ENCODE measurements at regions not wholly inside any gene's neighbourhood (a gene's known extent, or its start where the extent isn't known, plus 50 kb on each side); places are given as distances from the start of the nearest gene placed in this dataset.

GRCh38 chr2:126106006-126106405 lies 550.0 kb upstream of the GYPC start:
- H3K4me2 ChIP-seq = no peak overlapping the region
- no peaks in the 10 kb centered on the region for H3K4me1 ChIP-seq (replicated peaks; ENCODE audit: insufficient read depth)
- TF ChIP-seq CTCF (conservative IDR thresholded peaks at IDR 0.05) (no peak), EZH2 (IDR thresholded peaks at IDR 0.05; ENCODE audit: low read depth) (no peak)
- no peaks in the 10 kb centered on the region; the same call in 1 of the 2 replicates for H4K20me1 ChIP-seq (ENCODE audit: insufficient read depth)
- intact Hi-C loops (cut with micrococcal nuclease; ENCODE audit: unreplicated experiment) = no loop called here
- no peak overlapping the region for H2AFZ ChIP-seq
- H3K4me3 ChIP-seq = no peak overlapping the region
- H3K27ac ChIP-seq = no peak overlapping the region
- no TSS peak for BruUV-seq (replicated peaks)
- no peaks in the 10 kb centered on the region for H3K36me3 ChIP-seq (ENCODE audit: low read depth)
- H3K9me3 ChIP-seq (ENCODE audit: insufficient read depth, low read depth) = no peaks in the 10 kb centered on the region
- ChIA-PET CTCF (no interaction called here), POLR2A (ENCODE audit: unreplicated experiment) (no interaction called here)
- no peaks in the 10 kb centered on the region for H3K27me3 ChIP-seq (ENCODE audit: insufficient read depth, low read depth)
- H3F3A ChIP-seq (ENCODE audit: insufficient read depth, low read depth) = no peaks in the 10 kb centered on the region
- H3K9me2 ChIP-seq (ENCODE audit: insufficient read depth) = no peaks in the 10 kb centered on the region
- DNase-seq = no peak
- H3K79me2 ChIP-seq (ENCODE audit: low read depth) = no peaks in the 10 kb centered on the region

- H3K27me3 ChIP-seq (ENCODE audit: insufficient read depth, low read depth) = no peaks in the 10 kb centered on the region
- no peaks in the 10 kb centered on the region for H3K79me2 ChIP-seq (ENCODE audit: low read depth)
- no peaks in the 10 kb centered on the region; the same call in 1 of the 2 replicates for H4K20me1 ChIP-seq (ENCODE audit: insufficient read depth)
- no peaks in the 10 kb centered on the region for H3K9me3 ChIP-seq (ENCODE audit: insufficient read depth, low read depth)
- H3K36me3 ChIP-seq (ENCODE audit: low read depth) = no peaks in the 10 kb centered on the region
- ChIA-PET CTCF (no interaction called here), POLR2A (ENCODE audit: unreplicated experiment) (no interaction called here)
- no peak overlapping the region for H3K27ac ChIP-seq
- H3K9me2 ChIP-seq (ENCODE audit: insufficient read depth) = no peaks in the 10 kb centered on the region
- DNase-seq = no peak
- H2AFZ ChIP-seq = no peak overlapping the region
- H3F3A ChIP-seq (ENCODE audit: insufficient read depth, low read depth) = no peaks in the 10 kb centered on the region
- H3K4me1 ChIP-seq (replicated peaks; ENCODE audit: insufficient read depth) = no peaks in the 10 kb centered on the region
- intact Hi-C loops (cut with micrococcal nuclease; ENCODE audit: unreplicated experiment) = no loop called here
- TF ChIP-seq CTCF (conservative IDR thresholded peaks at IDR 0.05) (no peak), EZH2 (IDR thresholded peaks at IDR 0.05; ENCODE audit: low read depth) (no peak)
- no peak overlapping the region for H3K4me3 ChIP-seq
- H3K4me2 ChIP-seq = no peak overlapping the region
- no TSS peak for BruUV-seq (replicated peaks)
Observed at GRCh38 chr2:126107883-126108282, 548.1 kb upstream of the GYPC start.

GRCh38 chr2:126115975-126116374 lies 540.0 kb upstream of the GYPC start:
- no peak for TF ChIP-seq EZH2 (IDR thresholded peaks at IDR 0.05; ENCODE audit: low read depth)
- no peak for TF ChIP-seq CTCF (conservative IDR thresholded peaks at IDR 0.05)
- Histone ChIP-seq H3K4me2 (no peak overlapping the region), H3K27me3 (ENCODE audit: insufficient read depth, low read depth) (no peaks in the 10 kb centered on the region), H2AFZ (no peak overlapping the region), H3K9me2 (ENCODE audit: insufficient read depth) (no peaks in the 10 kb centered on the region), H3K9me3 (ENCODE audit: insufficient read depth, low read depth) (no peaks in the 10 kb centered on the region), H3K4me1 (replicated peaks; ENCODE audit: insufficient read depth) (no peaks in the 10 kb centered on the region), H4K20me1 (ENCODE audit: insufficient read depth) (no peaks in the 10 kb centered on the region), H3K4me3 (no peak overlapping the region), H3K36me3 (ENCODE audit: low read depth) (no peaks in the 10 kb centered on the region), H3F3A (ENCODE audit: insufficient read depth, low read depth) (no peaks in the 10 kb centered on the region), H3K79me2 (ENCODE audit: low read depth) (no peaks in the 10 kb centered on the region), H3K27ac (no peak overlapping the region)
- no TSS peak for BruUV-seq (replicated peaks)
- ChIA-PET CTCF (no interaction called here), POLR2A (ENCODE audit: unreplicated experiment) (no interaction called here)
- intact Hi-C loops (cut with micrococcal nuclease; ENCODE audit: unreplicated experiment) = no loop called here
- DNase-seq = no peak

All from PC-9 (cell line).